Transverse colon (tissue), 4 donors: ENCODE measurements at regions not wholly inside any gene's neighbourhood (a gene's known extent, or its start where the extent isn't known, plus 50 kb on each side); places are given as distances from the start of the nearest gene placed in this dataset.

Experiments
- POLR2A ChIP-seq: fragments of 450-650 bp; IDR thresholded peaks from one replicate; pipeline ENCODE4 v1.6.1; 2016; ENCODE audit warnings: antibody characterized with exemption, mild to moderate bottlenecking, moderate library complexity
- POLR2AphosphoS5 ChIP-seq, 3 donors: sonication (generic); formaldehyde crosslinking; IDR thresholded peaks; one replicate each; pipeline ENCODE4 v1.6.1; 2016; ENCODE audit warnings: antibody characterized with exemption in 3 of 3
- TF ChIP-seq, protein P1 (sequence below), 5 experiments: fragments of 200-600 bp in 3 of 5; fragments of 450-650 bp in 2 of 5; sonication (generic) in 3 of 5; IDR thresholded peaks; 1 replicate in 2 of 5; 2 replicates in 3 of 5; pipeline ENCODE4 v1.5.1; 2016 to 2017; ENCODE audit warnings: antibody characterized with exemption in 5 of 5, inconsistent platforms in 3 of 5, mild to moderate bottlenecking in 2 of 5, moderate library complexity in 1 of 5

DNA sequence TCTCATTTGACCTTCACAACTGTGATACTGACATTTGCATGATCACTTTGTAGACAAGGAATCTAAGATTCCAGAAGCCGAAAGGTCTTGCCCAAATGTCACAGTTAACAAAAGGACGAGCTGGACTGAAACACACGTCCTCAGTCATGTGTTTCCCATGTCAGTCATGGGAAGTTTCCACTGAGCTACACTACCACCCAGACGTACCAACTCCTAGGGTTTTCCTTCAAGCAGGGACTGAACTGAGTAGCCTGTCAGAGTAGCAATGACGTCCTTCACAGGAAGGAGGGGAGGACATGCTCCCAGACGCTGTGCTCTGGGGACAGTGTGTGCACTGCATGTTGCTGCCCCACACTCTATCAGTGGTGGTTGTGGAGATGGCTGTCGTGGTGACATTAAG, 215.8 kb upstream of the SMLR1 start:
- TF ChIP-seq POLR2AphosphoS5 (IDR thresholded peaks at IDR 0.05) (no peak), POLR2A (no peak)
- TF ChIP-seq, protein P1, sequence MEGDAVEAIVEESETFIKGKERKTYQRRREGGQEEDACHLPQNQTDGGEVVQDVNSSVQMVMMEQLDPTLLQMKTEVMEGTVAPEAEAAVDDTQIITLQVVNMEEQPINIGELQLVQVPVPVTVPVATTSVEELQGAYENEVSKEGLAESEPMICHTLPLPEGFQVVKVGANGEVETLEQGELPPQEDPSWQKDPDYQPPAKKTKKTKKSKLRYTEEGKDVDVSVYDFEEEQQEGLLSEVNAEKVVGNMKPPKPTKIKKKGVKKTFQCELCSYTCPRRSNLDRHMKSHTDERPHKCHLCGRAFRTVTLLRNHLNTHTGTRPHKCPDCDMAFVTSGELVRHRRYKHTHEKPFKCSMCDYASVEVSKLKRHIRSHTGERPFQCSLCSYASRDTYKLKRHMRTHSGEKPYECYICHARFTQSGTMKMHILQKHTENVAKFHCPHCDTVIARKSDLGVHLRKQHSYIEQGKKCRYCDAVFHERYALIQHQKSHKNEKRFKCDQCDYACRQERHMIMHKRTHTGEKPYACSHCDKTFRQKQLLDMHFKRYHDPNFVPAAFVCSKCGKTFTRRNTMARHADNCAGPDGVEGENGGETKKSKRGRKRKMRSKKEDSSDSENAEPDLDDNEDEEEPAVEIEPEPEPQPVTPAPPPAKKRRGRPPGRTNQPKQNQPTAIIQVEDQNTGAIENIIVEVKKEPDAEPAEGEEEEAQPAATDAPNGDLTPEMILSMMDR (IDR thresholded peaks at IDR 0.05): no peak
